NCI-H146 treated with DMSO at 0.1 percent for 48 hours (cell line): ENCODE measurements at regions not wholly inside any gene's neighbourhood (a gene's known extent, or its start where the extent isn't known, plus 50 kb on each side); places are given as distances from the start of the nearest gene placed in this dataset.
"Not testable (repeated sequence)": the region's sequence is repeated elsewhere in the genome, so short reads cannot be mapped to it uniquely, and the experiment has no call there.

Experiments
- DNase-seq: peaks from one replicate; lab custom pipeline; 2025; ENCODE audit not compliant: unreplicated experiment; lab: John Stamatoyannopoulos, UW

GRCh38 chr16:52113533-52114183, 433.3 kb downstream of the TOX3 start:
- no peak for DNase-seq

- not testable (repeated sequence) for DNase-seq
Observed at GRCh38 chr16:52104993-52105392, 441.9 kb downstream of the TOX3 start.

- no peak for DNase-seq
Observed at GRCh38 chr16:52103791-52104190, 443.2 kb downstream of the TOX3 start.

GRCh38 chr16:52101246-52101645, 445.7 kb downstream of the TOX3 start:
- DNase-seq: no peak

GRCh38 chr16:52099382-52099781, 447.6 kb downstream of the TOX3 start:
- DNase-seq: no peak

GRCh38 chr16:52095471-52095870, 451.5 kb downstream of the TOX3 start:
- no peak for DNase-seq

- DNase-seq: no peak
Observed at GRCh38 chr16:52092126-52092525, 454.8 kb downstream of the TOX3 start.

- no peak for DNase-seq
Observed at GRCh38 chr16:52090080-52090479, 456.9 kb downstream of the TOX3 start.

GRCh38 chr16:52089476-52089875, 457.5 kb downstream of the TOX3 start:
- no peak for DNase-seq

GRCh38 chr16:52086901-52087300, 460.0 kb downstream of the TOX3 start:
- DNase-seq: no peak

- no peak for DNase-seq
Observed at GRCh38 chr16:52078716-52079655, 468.0 kb downstream of the TOX3 start.

- no peak for DNase-seq
Observed at GRCh38 chr16:52077607-52078006, 469.3 kb downstream of the TOX3 start.

GRCh38 chr16:52076801-52077201, 470.1 kb downstream of the TOX3 start:
- no peak for DNase-seq

- no peak for DNase-seq
Observed at GRCh38 chr16:52076332-52076731, 470.6 kb downstream of the TOX3 start.

- DNase-seq: no peak
Observed at GRCh38 chr16:52074133-52074532, 472.8 kb downstream of the TOX3 start.

GRCh38 chr16:52073024-52073423, 473.9 kb downstream of the TOX3 start:
- DNase-seq: no peak

GRCh38 chr16:52071101-52071500, 475.8 kb downstream of the TOX3 start:
- DNase-seq: no peak

- DNase-seq: peak; percentile 6
Observed at GRCh38 chr16:52070341-52071057, 476.4 kb downstream of the TOX3 start.

GRCh38 chr16:52069866-52070265, 477.1 kb downstream of the TOX3 start:
- DNase-seq: peak; percentile 64

- peak; percentile 91 for DNase-seq
Observed at GRCh38 chr16:52068447-52069074, 478.4 kb downstream of the TOX3 start.

- no peak for DNase-seq
Observed at GRCh38 chr16:52066962-52067361, 480.0 kb downstream of the TOX3 start.
